B cell (primary cell): ENCODE measurements at regions not wholly inside any gene's neighbourhood (a gene's known extent, or its start where the extent isn't known, plus 50 kb on each side); places are given as distances from the start of the nearest gene placed in this dataset.

Experiments
- CTCF ChIP-seq: fragments of 200-600 bp; IDR thresholded peaks from one replicate; pipeline ENCODE4 v1.8.0; 2022; ENCODE audit warnings: antibody characterized with exemption, mild to moderate bottlenecking
- EZH2 ChIP-seq: IDR thresholded peaks from 2 replicates; pipeline ENCODE4 v1.6.1; 2012; ENCODE audit warnings: borderline replicate concordance, low read depth, mild to moderate bottlenecking, moderate library complexity, low read length; ENCODE audit not compliant: insufficient read depth, poor library complexity, severe bottlenecking

- TF ChIP-seq CTCF (no peak), EZH2 (no peak)
Measured at GRCh38 chr7:88449410-88449809, 142.7 kb upstream of the STEAP4 start.
